Endothelial cell (in vitro differentiated cells): ENCODE measurements at regions not wholly inside any gene's neighbourhood (a gene's known extent, or its start where the extent isn't known, plus 50 kb on each side); places are given as distances from the start of the nearest gene placed in this dataset.

ENCODE experiments used
- DNase-seq: peaks from one replicate; pipeline ENCODE4 v3.0.0; 2021; ENCODE audit warnings: low spot score
- H3K27ac Mint-ChIP-seq: one replicate; pipeline ENCODE4 v1.8.0; 2021; ENCODE audit warnings: mixed read lengths, inconsistent platforms; ENCODE audit not compliant: unreplicated experiment
- H3K27me3 Mint-ChIP-seq: one replicate; pipeline ENCODE4 v1.8.0; 2021; ENCODE audit warnings: mild to moderate bottlenecking, moderate library complexity, mixed read lengths, inconsistent platforms; ENCODE audit not compliant: unreplicated experiment
- H3K36me3 Mint-ChIP-seq: one replicate; pipeline ENCODE4 v1.8.0; 2021; ENCODE audit warnings: mild to moderate bottlenecking, low read depth, mixed read lengths, inconsistent platforms; ENCODE audit not compliant: unreplicated experiment
- H3K4me1 Mint-ChIP-seq: one replicate; pipeline ENCODE4 v1.8.0; 2021; ENCODE audit warnings: mild to moderate bottlenecking, mixed read lengths, inconsistent platforms; ENCODE audit not compliant: unreplicated experiment
- H3K4me3 Mint-ChIP-seq: one replicate; pipeline ENCODE4 v1.8.0; 2021; ENCODE audit warnings: mild to moderate bottlenecking, mixed read lengths, inconsistent platforms; ENCODE audit not compliant: unreplicated experiment
- H3K9me3 Mint-ChIP-seq: one replicate; pipeline ENCODE4 v1.8.0; 2021; ENCODE audit warnings: mixed read lengths, inconsistent platforms; ENCODE audit not compliant: unreplicated experiment
- CTCF ChIP-seq: fragments of 200-600 bp; sonication (generic); IDR thresholded peaks from one replicate; pipeline ENCODE4 v1.5.0; 2021; ENCODE audit warnings: antibody characterized with exemption; ENCODE audit not compliant: unreplicated experiment

- no peaks in the 10 kb centered on the region for H3K4me1 Mint-ChIP-seq
- no peaks in the 10 kb centered on the region for H3K36me3 Mint-ChIP-seq
These were observed 296.2 kb upstream of the SMIM30 start for GRCh38 chr7:113414401-113415035.

DNA sequence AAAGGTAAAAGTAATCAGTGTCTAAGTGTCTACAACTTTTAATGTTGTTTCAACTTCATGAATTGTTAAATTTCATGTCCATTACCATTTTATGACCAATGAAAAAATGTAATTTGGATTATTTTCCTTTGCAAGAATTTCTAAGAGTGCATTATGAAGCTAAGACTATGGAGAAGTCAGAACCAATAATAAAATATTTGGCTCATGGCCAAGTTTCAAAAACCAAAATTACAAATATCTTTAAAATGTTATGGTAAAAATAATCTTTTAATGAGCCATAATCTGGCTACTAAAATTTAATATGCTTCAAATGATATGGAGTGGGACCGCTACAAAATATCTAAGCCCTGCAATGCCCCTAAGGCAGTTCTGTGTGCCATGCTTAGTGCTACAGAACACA, 294.1 kb upstream of the SMIM30 start:
- DNase-seq: no peak
- no peak for TF ChIP-seq CTCF
- Mint-ChIP-seq H3K9me3 (no peaks in the 10 kb centered on the region), H3K4me1 (no peaks in the 10 kb centered on the region), H3K4me3 (no peak overlapping the region), H3K27me3 (peaks cover 6% of the 10 kb centered on the region), H3K27ac (no peak overlapping the region), H3K36me3 (no peaks in the 10 kb centered on the region)

More at GRCh38 chr7:113414401-113415035, 296.2 kb upstream of the SMIM30 start:
- TF ChIP-seq CTCF: no peak
- Mint-ChIP-seq H3K4me3 (no peak overlapping the region), H3K27ac (no peak overlapping the region), H3K9me3 (no peaks in the 10 kb centered on the region), H3K27me3 (peaks cover 3% of the 10 kb centered on the region)
- no peak for DNase-seq

DNA sequence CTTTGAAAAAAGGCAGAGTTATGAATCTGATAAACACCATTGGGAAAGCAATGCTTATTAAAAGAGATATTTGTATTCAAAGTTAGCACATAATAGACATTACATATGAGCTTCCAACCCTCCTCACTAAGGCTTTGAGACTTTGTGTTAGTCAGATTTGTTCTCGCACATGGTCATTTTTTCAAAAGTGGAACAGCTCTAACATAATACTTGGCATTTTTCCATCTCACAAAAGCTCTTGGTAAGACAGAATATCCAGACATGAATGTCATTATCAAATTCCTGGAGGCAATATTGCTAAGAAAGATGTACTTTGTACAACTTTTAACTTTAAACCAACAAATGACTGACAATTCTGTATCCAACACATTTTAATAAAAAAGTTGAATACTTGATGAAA, 292.4 kb upstream of the SMIM30 start:
- Mint-ChIP-seq H3K36me3 (no peaks in the 10 kb centered on the region), H3K4me1 (no peaks in the 10 kb centered on the region), H3K27ac (no peak overlapping the region), H3K27me3 (peaks cover 6% of the 10 kb centered on the region), H3K9me3 (no peaks in the 10 kb centered on the region), H3K4me3 (no peak overlapping the region)
- DNase-seq: no peak
- no peak for TF ChIP-seq CTCF

GRCh38 chr7:113408999-113409398, 290.6 kb upstream of the SMIM30 start:
- Mint-ChIP-seq H3K9me3 (no peaks in the 10 kb centered on the region), H3K36me3 (no peaks in the 10 kb centered on the region), H3K27ac (no peak overlapping the region), H3K4me1 (no peaks in the 10 kb centered on the region), H3K27me3 (peaks cover 4% of the 10 kb centered on the region), H3K4me3 (no peak overlapping the region)
- DNase-seq: no peak
- TF ChIP-seq CTCF: no peak

DNA sequence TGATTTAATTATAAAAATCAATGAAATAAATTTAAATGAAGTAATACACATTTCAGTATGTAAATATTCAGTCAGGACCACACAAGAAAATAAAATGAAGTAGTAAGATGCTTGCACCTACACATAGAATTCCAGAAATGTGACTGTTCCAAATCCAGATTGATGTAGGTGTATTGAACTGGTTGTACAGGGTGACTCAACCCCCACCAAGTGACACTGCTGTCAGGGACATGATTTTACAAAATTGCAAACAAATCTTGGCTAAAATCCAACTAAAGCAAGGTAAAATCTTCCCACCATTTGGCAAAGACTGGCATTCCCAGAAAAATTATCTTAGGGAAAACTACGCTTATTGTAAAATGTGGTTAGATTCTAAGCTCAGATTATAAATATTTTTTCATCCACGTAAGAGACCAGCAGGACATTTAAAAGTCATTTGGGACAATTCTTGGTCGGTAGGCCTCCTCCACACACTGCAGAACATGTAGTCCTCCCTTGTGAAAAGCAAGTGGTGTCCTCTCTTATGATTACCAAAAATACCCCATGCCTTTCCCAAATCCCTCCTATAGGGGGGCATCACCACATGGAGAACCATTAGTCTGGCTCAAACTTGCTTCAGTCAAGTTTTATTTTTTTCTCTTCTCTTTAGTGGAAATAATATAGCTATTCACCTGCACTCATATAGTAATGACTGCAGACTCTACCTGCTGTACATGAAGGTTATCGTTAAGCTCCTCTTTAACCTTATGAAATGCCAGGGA, 287.1 kb upstream of the SMIM30 start:
- Mint-ChIP-seq H3K27me3 (peaks cover 3% of the 10 kb centered on the region), H3K4me3 (no peak overlapping the region), H3K4me1 (no peaks in the 10 kb centered on the region), H3K36me3 (no peaks in the 10 kb centered on the region), H3K27ac (no peak overlapping the region), H3K9me3 (no peaks in the 10 kb centered on the region)
- no peak for DNase-seq
- TF ChIP-seq CTCF: peak; percentile 20
